H1 (cell line): ENCODE measurements at regions not wholly inside any gene's neighbourhood (a gene's known extent, or its start where the extent isn't known, plus 50 kb on each side); places are given as distances from the start of the nearest gene placed in this dataset.

Source experiments
- CTCF ChIA-PET: fragments of 300-600 bp; sonication (Branson Sonifier 250); formaldehyde crosslinking; loops from one replicate; lab custom pipeline; 2021; ENCODE audit not compliant: partially characterized antibody; lab: Charles Lee
- POLR2A ChIA-PET: fragments of 300-600 bp; sonication (Branson Sonifier 250); formaldehyde crosslinking; loops from one replicate; lab custom pipeline; 2021; ENCODE audit warnings: inconsistent platforms; ENCODE audit not compliant: partially characterized antibody; lab: Charles Lee
- DNase-seq, 2 experiments: peaks; one replicate each; pipeline versions ENCODE4 v3.0.0 to v3.0.0-alpha.2; 2010 to 2022; ENCODE audit warnings: low spot score in 2 of 2, low read depth in 1 of 2, mixed read lengths in 1 of 2
- FAIRE-seq: peaks from 2 replicates; lab custom pipeline; 2011; peaks lifted over from hg19 to GRCh38; lab: Jason Lieb, UNC
- H2AFZ ChIP-seq: 2 replicates; pipeline ENCODE4 v1.8.1; 2012; ENCODE audit warnings: low read length, inconsistent platforms
- H2AK5ac ChIP-seq: 2 replicates; pipeline ENCODE4 v1.6.1; 2013; ENCODE audit warnings: low read depth, low read length
- H2BK120ac ChIP-seq: replicated peaks from 2 replicates; pipeline ENCODE3; 2013; ENCODE audit warnings: low read depth, low read length, inconsistent platforms
- H2BK12ac ChIP-seq: 2 replicates; pipeline ENCODE4 v1.6.1; 2013; ENCODE audit warnings: low read depth, low read length
- H2BK15ac ChIP-seq: 2 replicates; pipeline ENCODE4 v1.6.1; 2013; ENCODE audit warnings: low read length
- H2BK20ac ChIP-seq: 2 replicates; pipeline ENCODE4 v1.6.1; 2013; ENCODE audit warnings: low read length
- H2BK5ac ChIP-seq: 2 replicates; pipeline ENCODE4 v1.6.1; 2013; ENCODE audit warnings: low read depth, low read length
- H3K14ac ChIP-seq: 2 replicates; pipeline ENCODE4 v1.6.1; 2013; ENCODE audit warnings: inconsistent platforms; ENCODE audit not compliant: insufficient read length
- H3K18ac ChIP-seq: 2 replicates; pipeline ENCODE4 v1.6.1; 2013; ENCODE audit warnings: low read length; ENCODE audit errors: extremely low read depth
- H3K23ac ChIP-seq: 2 replicates; pipeline ENCODE4 v1.6.1; 2013; ENCODE audit warnings: inconsistent platforms; ENCODE audit not compliant: insufficient read length
- H3K23me2 ChIP-seq: 2 replicates; pipeline ENCODE4 v1.6.1; 2013; ENCODE audit warnings: low read depth, low read length
- H3K27ac ChIP-seq: 2 replicates; pipeline ENCODE4 v1.6.1; 2011; ENCODE audit warnings: low read depth, low read length, inconsistent platforms
- H3K27me3 ChIP-seq, 4 experiments: replicated peaks in 1 of 4; 1 replicate in 1 of 4; 2 replicates in 3 of 4; pipeline versions ENCODE4 v1.6.1 to v1.8.1; 2011 to 2013; ENCODE audit warnings: low read length in 3 of 4, mild to moderate bottlenecking in 3 of 4, inconsistent platforms in 2 of 4, mixed read lengths in 2 of 4, moderate library complexity in 1 of 4; ENCODE audit not compliant: control insufficient read depth in 3 of 4, insufficient read depth in 3 of 4; ENCODE audit errors: extremely low read depth in 1 of 4
- H3K36me3 ChIP-seq, 4 experiments: 2 replicates each; pipeline versions ENCODE4 v1.6.1 to v1.8.1; 2011 to 2013; ENCODE audit warnings: mild to moderate bottlenecking in 4 of 4, low read length in 3 of 4, moderate library complexity in 2 of 4, control low read depth in 1 of 4, inconsistent platforms in 1 of 4; ENCODE audit not compliant: insufficient read depth in 4 of 4, control insufficient read depth in 2 of 4
- H3K4ac ChIP-seq: replicated peaks from 2 replicates; pipeline ENCODE3; 2013; ENCODE audit warnings: low read length, low read depth, mixed read lengths, inconsistent platforms; ENCODE audit not compliant: insufficient read length
- H3K4me1 ChIP-seq, 4 experiments: replicated peaks in 1 of 4; 1 replicate in 1 of 4; 2 replicates in 3 of 4; pipeline versions ENCODE4 v1.6.1 to v1.8.1; 2011 to 2013; ENCODE audit warnings: low read length in 3 of 4, inconsistent platforms in 2 of 4, mixed read lengths in 1 of 4; ENCODE audit not compliant: insufficient read depth in 4 of 4, control insufficient read depth in 3 of 4
- H3K4me2 ChIP-seq, 2 experiments: 2 replicates each; pipeline versions ENCODE4 v1.6.1 to v1.8.1; 2011 to 2013; ENCODE audit warnings: low read depth in 2 of 2, low read length in 2 of 2, control low read depth in 1 of 2, inconsistent platforms in 1 of 2, mild to moderate bottlenecking in 1 of 2; ENCODE audit not compliant: insufficient read depth in 1 of 2
- H3K4me3 ChIP-seq, 4 experiments: fragments of 200-600, 300-600 bp in 1 of 4; sonication (generic), shearing (Covaris generic), sonication (Bioruptor Twin) in 1 of 4; 2 replicates each; pipeline versions ENCODE4 v1.5.1 to v1.8.1; 2011 to 2016; ENCODE audit warnings: low read length in 4 of 4, low read depth in 3 of 4, control low read depth in 2 of 4, inconsistent platforms in 2 of 4, mild to moderate bottlenecking in 2 of 4, mixed read lengths in 1 of 4, moderate library complexity in 1 of 4; ENCODE audit not compliant: insufficient read depth in 2 of 4; ENCODE audit errors: extremely low read depth in 1 of 4
- H3K56ac ChIP-seq: replicated peaks from 2 replicates; pipeline ENCODE3; 2013; ENCODE audit warnings: low read depth, mild to moderate bottlenecking, mixed read lengths, low read length, inconsistent platforms; ENCODE audit not compliant: insufficient read length
- H3K79me1 ChIP-seq: 2 replicates; pipeline ENCODE4 v1.6.1; 2013; ENCODE audit warnings: low read depth, low read length, control low read depth
- H3K79me2 ChIP-seq, 2 experiments: 2 replicates each; pipeline versions ENCODE4 v1.6.1 to v1.8.1; 2012 to 2013; ENCODE audit warnings: low read length in 2 of 2, mild to moderate bottlenecking in 2 of 2, inconsistent platforms in 1 of 2; ENCODE audit not compliant: insufficient read depth in 2 of 2, control insufficient read depth in 1 of 2
- H3K9ac ChIP-seq, 4 experiments: replicated peaks in 1 of 4; 1 replicate in 1 of 4; 2 replicates in 3 of 4; pipeline versions ENCODE4 v1.6.1 to v1.8.1; 2011 to 2013; ENCODE audit warnings: low read depth in 3 of 4, low read length in 3 of 4, control low read depth in 2 of 4, mild to moderate bottlenecking in 2 of 4, moderate library complexity in 2 of 4, inconsistent platforms in 1 of 4; ENCODE audit errors: extremely low read depth in 1 of 4
- H3K9me3 ChIP-seq, 2 experiments: 2 replicates each; pipeline versions ENCODE4 v1.6.1 to v1.8.1; 2012 to 2013; ENCODE audit warnings: mild to moderate bottlenecking in 2 of 2, moderate library complexity in 2 of 2, control low read depth in 1 of 2, inconsistent platforms in 1 of 2, low read depth in 1 of 2, low read length in 1 of 2, mixed read lengths in 1 of 2; ENCODE audit not compliant: insufficient read depth in 2 of 2
- H4K20me1 ChIP-seq, 2 experiments: replicated peaks in 1 of 2; 2 replicates each; pipeline versions ENCODE3 to v1.8.1; 2011 to 2013; ENCODE audit warnings: inconsistent platforms in 2 of 2, low read length in 2 of 2, mild to moderate bottlenecking in 1 of 2; ENCODE audit not compliant: insufficient read depth in 2 of 2, control insufficient read depth in 1 of 2
- H4K5ac ChIP-seq: 2 replicates; pipeline ENCODE4 v1.6.1; 2013; ENCODE audit warnings: low read length, low read depth, mixed read lengths, inconsistent platforms; ENCODE audit not compliant: insufficient read length
- H4K8ac ChIP-seq: 2 replicates; pipeline ENCODE4 v1.8.0; 2013; ENCODE audit warnings: mild to moderate bottlenecking, moderate library complexity, low read length, inconsistent platforms; ENCODE audit not compliant: insufficient read depth; ENCODE audit errors: extremely low read depth
- H4K91ac ChIP-seq: replicated peaks from 2 replicates; pipeline ENCODE3; 2013; ENCODE audit warnings: low read length, mixed read lengths, inconsistent platforms; ENCODE audit not compliant: insufficient read length
- CHD2 ChIP-seq: IDR thresholded peaks from 2 replicates; pipeline ENCODE4 v1.6.1; 2012; ENCODE audit warnings: low read length, improper control_type of control experiment
- EP300 ChIP-seq, 2 experiments: IDR thresholded peaks; 1 replicate in 1 of 2; 2 replicates in 1 of 2; pipeline ENCODE4 v1.6.1; 2011 to 2012; ENCODE audit warnings: low read depth in 2 of 2, low read length in 2 of 2, mild to moderate bottlenecking in 2 of 2, borderline replicate concordance in 1 of 2, inconsistent platforms in 1 of 2, moderate library complexity in 1 of 2
- HDAC2 ChIP-seq, 2 experiments: fragments of 300-600 bp in 1 of 2; sonication (generic) in 1 of 2; IDR thresholded peaks; 2 replicates each; pipeline ENCODE4 v1.6.1; 2011 to 2012; ENCODE audit warnings: low read depth in 2 of 2, low read length in 2 of 2, mild to moderate bottlenecking in 2 of 2, moderate library complexity in 2 of 2, borderline replicate concordance in 1 of 2, inconsistent platforms in 1 of 2
- NANOG ChIP-seq: IDR thresholded peaks from 2 replicates; pipeline ENCODE4 v1.6.1; 2011; ENCODE audit warnings: low read length, low read depth, mild to moderate bottlenecking, inconsistent platforms; ENCODE audit not compliant: insufficient read depth, poor library complexity, severe bottlenecking
- SP1 ChIP-seq: IDR thresholded peaks from 2 replicates; pipeline ENCODE4 v1.6.1; 2011; ENCODE audit warnings: low read depth, low read length
- TCF12 ChIP-seq: IDR thresholded peaks from 2 replicates; pipeline ENCODE4 v1.6.1; 2011; ENCODE audit warnings: low read depth, mild to moderate bottlenecking, low read length

- Histone ChIP-seq H3K4ac (no peak overlapping the region), H2BK20ac (no peak overlapping the region), H4K91ac (no peak overlapping the region), H2BK12ac (no peak overlapping the region), H3K14ac (no peak overlapping the region), H3K27me3 (peaks cover 0 to 4% (median 0%) of the 10 kb centered on the region in 4 experiments; a peak in 1 of 7 replicates), H3K9me3 (no peaks in the 10 kb centered on the region), H4K8ac (no peak overlapping the region), H2BK15ac (no peak overlapping the region), H3K79me1 (no peaks in the 10 kb centered on the region), H3K23me2 (no peaks in the 10 kb centered on the region), H3K27ac (no peak overlapping the region), H3K79me2 (no peaks in the 10 kb centered on the region), H3K23ac (no peak overlapping the region), H3K9ac (no peak overlapping the region), H3K4me3 (no peak overlapping the region; a peak in 1 of 8 replicates), H2AFZ (no peak overlapping the region), H3K36me3 (no peaks in the 10 kb centered on the region), H4K5ac (no peak overlapping the region), H4K20me1 (no peaks in the 10 kb centered on the region), H2AK5ac (no peak overlapping the region), H3K4me2 (no peak overlapping the region), H3K4me1 (peaks cover 0 to 3% (median 1%) of the 10 kb centered on the region in 4 experiments; a peak in 4 of 7 replicates), H3K18ac (no peak overlapping the region), H2BK120ac (no peak overlapping the region), H3K56ac (no peak overlapping the region), H2BK5ac (no peak overlapping the region)
- POLR2A ChIA-PET: interaction anchor here (0.5 to 1.2 kb wide), 3 partner anchors 155 to 1264 kb away, joined by 3 to 6 read pairs (median 3); no protein-coding TSS in a partner anchor
- DNase-seq (peak in 1 of 2 experiments; percentile 15), FAIRE-seq (peak; percentile 93)
- CTCF ChIA-PET: no interaction called here
- TF ChIP-seq CHD2 (no peak), NANOG (peak; percentile 63), HDAC2 (IDR thresholded peaks at IDR 0.05; ENCODE audit: borderline replicate concordance in 1 of 2, low read depth in 2 of 2, low read length in 2 of 2) (peak in 1 of 2 experiments; percentile 88; a peak in 1 of 4 replicates), SP1 (peak; percentile 50; the same call in 1 of the 2 replicates), TCF12 (no peak), EP300 (IDR thresholded peaks at IDR 0.05; ENCODE audit: borderline replicate concordance in 1 of 2, low read depth in 2 of 2, low read length in 2 of 2) (no peak)
Observed at GRCh38 chr4:138398322-138398721, 156.2 kb upstream of the SLC7A11 start.
